Ramos (cell line): ENCODE measurements at regions not wholly inside any gene's neighbourhood (a gene's known extent, or its start where the extent isn't known, plus 50 kb on each side); places are given as distances from the start of the nearest gene placed in this dataset.

Experiments
- in situ Hi-C: fragments of 300-500 bp; cut with MboI; formaldehyde crosslinking; loops from one replicate; pipeline ENCODE4 v1.14.3; 2022; ENCODE audit warnings: low sequenced_read_pairs; ENCODE audit not compliant: unreplicated experiment

- in situ Hi-C loops, result no loop called here
Measured at GRCh38 chr1:221845650-221846371, 103.9 kb upstream of the DUSP10 start.

DNA sequence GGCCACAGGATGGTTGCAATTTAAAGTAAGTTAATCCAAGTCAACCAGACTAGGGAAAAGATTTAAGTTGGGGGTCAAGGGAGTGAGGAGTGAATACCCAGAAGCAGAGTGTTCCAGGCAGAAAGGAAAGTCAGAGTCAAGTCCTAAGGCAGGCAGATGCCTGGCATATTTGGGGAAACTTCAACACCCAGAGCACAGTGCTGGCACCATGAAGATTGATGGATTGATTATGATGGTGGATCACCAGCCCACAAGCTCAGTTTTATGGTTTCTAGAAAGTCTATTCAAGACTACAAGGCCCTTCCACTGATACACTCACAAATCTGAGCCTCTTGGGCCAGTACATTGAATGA is 100.1 kb upstream of the DUSP10 start:
- in situ Hi-C loops, result no loop called here

DNA sequence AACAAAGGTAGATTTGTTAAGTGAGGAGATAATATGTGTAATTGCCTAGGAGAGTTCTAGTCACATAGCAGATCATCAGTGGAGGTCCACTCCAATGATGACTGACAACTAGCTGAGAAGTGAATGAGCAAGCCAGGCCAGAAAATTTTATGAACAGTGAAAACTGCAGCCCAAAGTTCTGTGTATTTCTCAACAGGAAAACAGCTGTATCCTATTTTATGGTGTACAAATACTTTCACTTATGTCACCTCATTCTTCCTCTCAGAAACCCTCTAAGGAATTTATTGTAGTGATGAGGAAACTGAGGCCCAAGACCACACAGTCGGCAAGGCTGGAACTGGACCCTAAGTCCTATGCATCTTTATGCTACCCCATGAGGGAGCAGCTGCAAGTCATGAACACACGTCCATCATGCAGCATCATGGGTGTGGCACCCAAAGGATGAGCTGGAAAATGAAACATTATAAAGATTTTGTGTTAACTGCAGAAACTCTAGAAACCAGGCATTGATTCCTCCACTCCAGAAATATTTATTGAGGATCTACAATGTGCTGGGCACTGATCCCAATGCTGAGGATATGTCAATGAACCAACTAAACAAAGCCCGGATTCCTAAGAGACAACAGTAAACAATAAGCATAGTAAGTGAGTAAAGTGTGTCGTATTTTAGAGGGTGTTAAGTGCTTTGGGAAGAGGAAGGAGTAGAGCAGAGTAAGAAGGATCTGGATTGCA is 99.5 kb upstream of the DUSP10 start:
- in situ Hi-C loops, result no loop called here

GRCh38 chr1:221840511-221841243 is 98.8 kb upstream of the DUSP10 start:
- in situ Hi-C loops, result no loop called here

DNA sequence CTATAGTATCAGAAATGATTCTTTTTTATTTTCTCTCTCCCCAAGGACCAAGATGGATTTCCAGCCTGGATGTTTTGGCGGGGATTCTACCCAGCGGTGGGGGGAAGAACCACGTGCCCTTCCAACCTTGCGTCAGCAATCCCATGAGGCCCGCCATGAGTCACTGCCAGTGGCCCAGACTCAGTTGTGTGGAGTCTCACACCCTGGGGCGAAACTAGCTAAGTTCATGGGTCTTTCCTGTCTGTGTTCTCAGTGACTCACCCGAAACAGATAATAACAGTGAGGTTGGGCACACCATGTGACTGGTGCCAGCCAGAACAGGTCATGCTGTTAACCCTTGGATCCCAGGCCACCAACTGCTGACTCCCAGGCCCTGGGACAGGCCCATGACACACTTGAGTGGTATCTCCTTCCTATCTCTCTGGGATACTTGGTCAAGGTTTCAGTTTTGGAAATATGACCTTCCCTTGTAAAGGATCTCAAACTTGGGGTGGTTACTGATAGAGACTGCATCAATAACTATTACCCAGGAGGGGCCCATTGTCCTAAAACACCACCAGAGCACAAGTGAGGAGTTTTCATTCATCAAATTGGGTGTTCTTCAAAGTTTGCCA is 98.0 kb upstream of the DUSP10 start:
- in situ Hi-C loops, result no loop called here

- in situ Hi-C loops, result no loop called here
Measured at GRCh38 chr1:221839321-221839720, 97.4 kb upstream of the DUSP10 start.

DNA sequence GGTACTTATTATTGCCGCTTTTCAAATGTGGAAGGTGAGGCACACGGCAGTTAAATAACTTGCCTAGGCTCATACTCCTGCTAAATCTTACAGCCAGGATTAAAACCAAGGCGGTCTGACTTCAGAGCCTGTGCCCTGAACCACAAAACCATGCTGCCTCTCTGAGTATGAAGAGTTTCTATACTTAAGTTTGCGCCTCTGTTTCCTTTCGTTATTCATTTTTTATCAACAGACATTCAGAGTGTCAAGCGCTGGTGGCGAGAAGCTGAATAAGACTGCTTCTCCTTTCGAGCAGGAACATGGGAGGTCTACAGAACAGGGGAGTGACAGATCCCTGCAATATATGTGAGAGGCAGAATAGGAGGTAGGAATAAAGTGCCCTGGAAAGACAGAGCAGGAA is 96.0 kb upstream of the DUSP10 start:
- in situ Hi-C loops, result no loop called here

- in situ Hi-C loops, result no loop called here
Measured at GRCh38 chr1:221834698-221835513, 93.0 kb upstream of the DUSP10 start.

GRCh38 chr1:221832617-221833016 is 90.7 kb upstream of the DUSP10 start:
- in situ Hi-C loops, result no loop called here

DNA sequence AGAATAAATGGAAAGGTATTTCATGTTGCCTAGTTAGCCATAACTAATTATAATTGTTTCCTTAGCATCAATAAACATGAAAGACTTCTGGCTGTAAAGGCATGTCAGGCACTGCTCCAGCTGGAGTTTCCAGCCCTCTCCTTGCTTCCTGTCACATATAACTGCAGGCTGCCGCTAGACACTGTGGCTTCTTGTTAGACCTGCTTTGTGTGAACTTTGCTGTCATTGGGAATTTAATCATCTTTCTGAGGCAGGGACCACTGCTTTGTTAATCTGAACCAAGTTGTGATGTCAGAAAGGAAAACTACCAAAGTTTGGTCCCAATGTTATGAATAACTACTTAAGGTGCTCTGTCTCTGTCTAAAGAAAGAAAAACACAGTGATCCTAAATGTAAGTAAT is 90.3 kb upstream of the DUSP10 start:
- in situ Hi-C loops, result no loop called here

- in situ Hi-C loops, result no loop called here
Measured at GRCh38 chr1:221829327-221830015, 87.6 kb upstream of the DUSP10 start.

DNA sequence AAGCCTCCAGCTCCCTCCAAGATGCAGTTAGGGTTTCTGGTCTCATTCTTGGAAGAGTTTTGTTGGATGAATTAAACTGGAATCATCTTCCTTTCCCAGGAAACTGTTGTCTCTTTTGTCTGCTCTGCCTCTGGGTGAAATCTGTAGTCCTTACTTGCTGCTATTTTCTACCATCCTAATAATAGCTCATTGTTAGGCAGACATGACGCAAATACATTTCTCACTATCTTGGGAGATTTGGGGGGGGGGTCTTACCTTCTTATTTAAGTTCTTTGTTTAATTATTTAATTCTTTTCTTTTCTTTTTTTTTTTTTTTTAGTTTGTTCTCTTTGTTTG is 85.4 kb upstream of the DUSP10 start:
- in situ Hi-C loops, result no loop called here

GRCh38 chr1:221824909-221825308 is 83.0 kb upstream of the DUSP10 start:
- in situ Hi-C loops, result no loop called here

DNA sequence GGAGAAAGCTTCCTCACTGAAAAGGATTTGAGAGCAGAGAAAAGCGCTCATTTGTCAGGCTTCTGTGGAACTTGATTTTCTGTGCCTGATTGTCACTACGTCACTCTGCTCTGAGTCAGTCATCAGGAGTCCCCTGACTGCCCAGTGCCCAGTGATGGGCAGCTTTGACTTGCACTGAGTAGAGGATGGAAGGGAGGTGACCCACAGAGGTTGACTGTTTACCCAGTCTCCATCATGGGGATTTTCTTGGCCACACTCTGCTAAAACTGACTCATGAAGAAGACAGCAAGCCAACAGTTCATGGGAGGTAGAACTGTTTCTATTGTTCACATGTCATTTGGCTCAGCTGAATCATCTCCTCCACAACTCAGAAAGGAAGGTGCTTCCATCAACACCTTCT is 82.1 kb upstream of the DUSP10 start:
- in situ Hi-C loops, result no loop called here

- in situ Hi-C loops, result no loop called here
Measured at GRCh38 chr1:221823561-221823960, 81.7 kb upstream of the DUSP10 start.

DNA sequence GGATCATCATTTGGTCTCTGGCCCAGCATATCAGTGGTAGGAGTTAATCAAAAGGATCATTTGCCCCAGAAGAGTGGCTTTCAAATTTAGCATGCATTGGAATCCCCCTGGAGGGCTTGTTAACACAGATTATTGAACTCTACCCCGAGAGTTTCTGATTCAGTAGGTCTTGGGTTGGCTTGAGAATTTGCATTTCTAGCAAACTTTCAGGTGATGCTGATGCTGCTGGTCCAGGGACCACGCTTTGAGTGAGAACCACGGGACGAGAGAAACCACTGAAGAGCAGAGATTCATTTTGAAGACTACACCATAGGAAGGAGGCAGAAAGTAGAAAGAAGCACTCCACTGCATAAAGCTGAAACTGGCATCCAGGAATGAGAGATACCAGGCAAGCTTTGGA is 81.3 kb upstream of the DUSP10 start:
- in situ Hi-C loops, result no loop called here

DNA sequence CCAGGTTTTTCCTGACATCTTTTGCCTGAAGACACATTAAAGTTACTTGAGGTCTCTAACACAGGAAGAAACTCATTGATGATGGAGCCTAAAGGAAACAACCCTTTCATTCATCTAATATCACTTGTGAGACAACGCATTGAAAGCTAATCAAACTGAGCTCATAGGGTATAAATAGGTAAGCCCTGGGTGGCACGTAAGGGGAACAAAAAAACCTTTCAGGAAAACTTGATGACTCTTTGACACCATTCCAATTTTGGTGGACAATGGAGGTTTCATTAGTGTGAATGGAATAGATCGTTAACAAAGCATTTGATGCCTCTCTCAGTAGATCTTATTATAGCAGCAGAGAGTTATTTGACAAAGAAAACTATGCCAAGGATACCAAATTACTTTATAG is 80.7 kb upstream of the DUSP10 start:
- in situ Hi-C loops, result no loop called here

- in situ Hi-C loops, result no loop called here
Measured at GRCh38 chr1:221816899-221817298, 75.0 kb upstream of the DUSP10 start.

DNA sequence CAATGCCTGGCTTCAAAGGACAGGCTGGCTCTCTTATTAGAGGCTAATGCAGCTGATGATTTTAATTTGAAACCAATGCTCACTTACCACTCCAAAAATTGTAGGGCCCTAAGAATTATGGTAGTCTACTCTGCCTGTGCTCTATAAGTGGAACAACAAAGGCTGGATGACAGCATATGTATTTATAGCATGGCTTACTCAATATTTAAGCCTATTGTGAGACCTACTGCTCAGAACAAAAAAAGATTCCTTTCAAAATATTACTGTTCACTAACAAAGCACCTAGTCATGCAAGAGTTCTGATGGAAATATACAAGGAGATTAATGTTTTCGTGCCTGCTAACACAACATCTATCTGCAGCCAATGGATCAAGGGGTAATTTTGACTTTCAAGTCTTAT is 73.8 kb upstream of the DUSP10 start:
- in situ Hi-C loops, result no loop called here

GRCh38 chr1:221813887-221814286 is 72.0 kb upstream of the DUSP10 start:
- in situ Hi-C loops, result no loop called here
